ENCODE measurements at regions not wholly inside any gene's neighbourhood (a gene's known extent, or its start where the extent isn't known, plus 50 kb on each side); places are given as distances from the start of the nearest gene placed in this dataset.

GRCh38 chr3:146896711-146897110 is 291.6 kb upstream of the PLSCR5 start:
- TF ChIP-seq CTCF (IDR thresholded peaks at IDR 0.05), result no peak
- H3K4me3 Mint-ChIP-seq, result no peak overlapping the region
- no peaks in the 10 kb centered on the region for H3K4me1 Mint-ChIP-seq
- no peak for DNase-seq
- no peaks in the 10 kb centered on the region for H3K36me3 Mint-ChIP-seq (ENCODE audit: low read depth)
- H3K27ac Mint-ChIP-seq, result no peak overlapping the region
- no peaks in the 10 kb centered on the region for H3K9me3 Mint-ChIP-seq
- H3K27me3 Mint-ChIP-seq (ENCODE audit: low read depth, poor library complexity), result no peaks in the 10 kb centered on the region

GRCh38 chr3:146895026-146895749 is 290.0 kb upstream of the PLSCR5 start:
- Mint-ChIP-seq H3K4me3 (no peak overlapping the region), H3K9me3 (no peaks in the 10 kb centered on the region), H3K27ac (no peak overlapping the region), H3K4me1 (no peaks in the 10 kb centered on the region), H3K36me3 (ENCODE audit: low read depth) (no peaks in the 10 kb centered on the region), H3K27me3 (ENCODE audit: low read depth, poor library complexity) (no peaks in the 10 kb centered on the region)
- no peak for DNase-seq
- no peak for TF ChIP-seq CTCF (IDR thresholded peaks at IDR 0.05)

- H3K27ac Mint-ChIP-seq, result no peak overlapping the region
Measured at GRCh38 chr3:146894406-146894805, 289.3 kb upstream of the PLSCR5 start.

GRCh38 chr3:146892041-146892440 is 286.9 kb upstream of the PLSCR5 start:
- H3K4me3 Mint-ChIP-seq, result no peak overlapping the region
- H3K36me3 Mint-ChIP-seq (ENCODE audit: low read depth), result no peaks in the 10 kb centered on the region
- H3K27ac Mint-ChIP-seq, result no peak overlapping the region
- H3K27me3 Mint-ChIP-seq (ENCODE audit: low read depth, poor library complexity), result no peaks in the 10 kb centered on the region
- DNase-seq, result no peak
- no peaks in the 10 kb centered on the region for H3K4me1 Mint-ChIP-seq
- TF ChIP-seq CTCF (IDR thresholded peaks at IDR 0.05), result no peak
- H3K9me3 Mint-ChIP-seq, result no peaks in the 10 kb centered on the region

More at GRCh38 chr3:146894406-146894805, 289.3 kb upstream of the PLSCR5 start:
- no peaks in the 10 kb centered on the region for H3K27me3 Mint-ChIP-seq (ENCODE audit: low read depth, poor library complexity)
- H3K4me3 Mint-ChIP-seq, result no peak overlapping the region
- no peak for TF ChIP-seq CTCF (IDR thresholded peaks at IDR 0.05)
- no peaks in the 10 kb centered on the region for H3K36me3 Mint-ChIP-seq (ENCODE audit: low read depth)
- H3K9me3 Mint-ChIP-seq, result no peaks in the 10 kb centered on the region
- no peaks in the 10 kb centered on the region for H3K4me1 Mint-ChIP-seq
- no peak for DNase-seq

- H3K4me1 Mint-ChIP-seq, result no peaks in the 10 kb centered on the region
- no peak overlapping the region for H3K4me3 Mint-ChIP-seq
- TF ChIP-seq CTCF (IDR thresholded peaks at IDR 0.05), result no peak
- no peaks in the 10 kb centered on the region for H3K9me3 Mint-ChIP-seq
- no peak overlapping the region for H3K27ac Mint-ChIP-seq
- DNase-seq, result no peak
- no peaks in the 10 kb centered on the region for H3K36me3 Mint-ChIP-seq (ENCODE audit: low read depth)
- H3K27me3 Mint-ChIP-seq (ENCODE audit: low read depth, poor library complexity), result no peaks in the 10 kb centered on the region
Measured at GRCh38 chr3:146889626-146890025, 284.5 kb upstream of the PLSCR5 start.

GRCh38 chr3:146888176-146888575 is 283.0 kb upstream of the PLSCR5 start:
- DNase-seq, result no peak
- Mint-ChIP-seq H3K9me3 (no peaks in the 10 kb centered on the region), H3K27me3 (ENCODE audit: low read depth, poor library complexity) (no peaks in the 10 kb centered on the region), H3K4me1 (no peaks in the 10 kb centered on the region), H3K36me3 (ENCODE audit: low read depth) (no peaks in the 10 kb centered on the region), H3K27ac (no peak overlapping the region), H3K4me3 (no peak overlapping the region)
- TF ChIP-seq CTCF (IDR thresholded peaks at IDR 0.05), result no peak

Data from nephron progenitor cell (in vitro differentiated cells).